ENCODE measurements at regions not wholly inside any gene's neighbourhood (a gene's known extent, or its start where the extent isn't known, plus 50 kb on each side); places are given as distances from the start of the nearest gene placed in this dataset.

GRCh38 chr21:28421716-28422524, 570.8 kb downstream of the LTN1 start:
- no peak for TF ChIP-seq POLR2AphosphoS5 (IDR thresholded peaks at IDR 0.05; ENCODE audit: low read depth, low read length)
- TF ChIP-seq CTCF (IDR thresholded peaks at IDR 0.05): no peak
- TF ChIP-seq TCF7L2 (IDR thresholded peaks at IDR 0.05; ENCODE audit: low read depth, low read length): no peak
- no peak for TF ChIP-seq REST (IDR thresholded peaks at IDR 0.05; ENCODE audit: insufficient read depth in 1 of 2, low read depth in 2 of 2, low read length in 1 of 2)
- TF ChIP-seq SIN3A (IDR thresholded peaks at IDR 0.05; ENCODE audit: borderline replicate concordance, insufficient read depth, low read depth, low read length): no peak
- Histone ChIP-seq H3K4me3 (ENCODE audit: low read depth in 2 of 2, low read length in 2 of 2) (no peak overlapping the region), H3K27ac (ENCODE audit: low read length) (no peak overlapping the region), H3K27me3 (ENCODE audit: control insufficient read depth, insufficient read depth, low read length) (no peaks in the 10 kb centered on the region), H3K9me3 (ENCODE audit: control insufficient read depth, insufficient read depth, low read depth, low read length) (no peaks in the 10 kb centered on the region), H3K36me3 (ENCODE audit: control insufficient read depth, insufficient read depth, low read length) (no peaks in the 10 kb centered on the region), H3K4me1 (ENCODE audit: control insufficient read depth, insufficient read depth, low read length) (no peaks in the 10 kb centered on the region)
- intact Hi-C loops (cut with micrococcal nuclease; ENCODE audit: unreplicated experiment) (no loop called here), in situ Hi-C loops (cut with HindIII; ENCODE audit: low pct_unique_long_range_greater_than_20kb, low sequenced_read_pairs) (no loop called here)
- ATAC-seq (no peak), DNase-seq (ENCODE audit: low read depth, low spot score) (no peak)
- no TSS peak for BruUV-seq (replicated peaks)
- ChIA-PET CTCF (no interaction called here), POLR2A (no interaction called here)

GRCh38 chr21:28419811-28420210, 572.9 kb downstream of the LTN1 start:
- BruUV-seq (replicated peaks): no TSS peak
- Histone ChIP-seq H3K36me3 (ENCODE audit: control insufficient read depth, insufficient read depth, low read length) (no peaks in the 10 kb centered on the region), H3K9me3 (ENCODE audit: control insufficient read depth, insufficient read depth, low read depth, low read length) (no peaks in the 10 kb centered on the region), H3K4me3 (ENCODE audit: low read depth in 2 of 2, low read length in 2 of 2) (no peak overlapping the region), H3K27me3 (ENCODE audit: control insufficient read depth, insufficient read depth, low read length) (no peaks in the 10 kb centered on the region), H3K4me1 (ENCODE audit: control insufficient read depth, insufficient read depth, low read length) (no peaks in the 10 kb centered on the region), H3K27ac (ENCODE audit: low read length) (no peak overlapping the region)
- ChIA-PET POLR2A (no interaction called here), CTCF (no interaction called here)
- intact Hi-C loops (cut with micrococcal nuclease; ENCODE audit: unreplicated experiment): no loop called here
- no peak for DNase-seq (ENCODE audit: low read depth, low spot score)
- in situ Hi-C loops (cut with HindIII; ENCODE audit: low pct_unique_long_range_greater_than_20kb, low sequenced_read_pairs): no loop called here
- no peak for ATAC-seq
- TF ChIP-seq TCF7L2 (IDR thresholded peaks at IDR 0.05; ENCODE audit: low read depth, low read length) (no peak), CTCF (IDR thresholded peaks at IDR 0.05) (no peak), SIN3A (IDR thresholded peaks at IDR 0.05; ENCODE audit: borderline replicate concordance, insufficient read depth, low read depth, low read length) (no peak), REST (IDR thresholded peaks at IDR 0.05; ENCODE audit: insufficient read depth in 1 of 2, low read depth in 2 of 2, low read length in 1 of 2) (no peak), POLR2AphosphoS5 (IDR thresholded peaks at IDR 0.05; ENCODE audit: low read depth, low read length) (no peak)
